ENCODE measurements at regions not wholly inside any gene's neighbourhood (a gene's known extent, or its start where the extent isn't known, plus 50 kb on each side); places are given as distances from the start of the nearest gene placed in this dataset.
A peak's percentile ranks its signal among the peaks of the same experiment; 100 is the strongest.
"Not testable (repeated sequence)": the region's sequence is repeated elsewhere in the genome, so short reads cannot be mapped to it uniquely, and the experiment has no call there.

- no peak for DNase-seq
Measured at GRCh38 chr7:16130111-16131110, 290.9 kb downstream of the CRPPA start.

GRCh38 chr7:16129431-16130110, 291.8 kb downstream of the CRPPA start:
- peak; percentile 37 for DNase-seq

- no peak for DNase-seq
Measured at GRCh38 chr7:16123117-16123770, 298.1 kb downstream of the CRPPA start.

DNA sequence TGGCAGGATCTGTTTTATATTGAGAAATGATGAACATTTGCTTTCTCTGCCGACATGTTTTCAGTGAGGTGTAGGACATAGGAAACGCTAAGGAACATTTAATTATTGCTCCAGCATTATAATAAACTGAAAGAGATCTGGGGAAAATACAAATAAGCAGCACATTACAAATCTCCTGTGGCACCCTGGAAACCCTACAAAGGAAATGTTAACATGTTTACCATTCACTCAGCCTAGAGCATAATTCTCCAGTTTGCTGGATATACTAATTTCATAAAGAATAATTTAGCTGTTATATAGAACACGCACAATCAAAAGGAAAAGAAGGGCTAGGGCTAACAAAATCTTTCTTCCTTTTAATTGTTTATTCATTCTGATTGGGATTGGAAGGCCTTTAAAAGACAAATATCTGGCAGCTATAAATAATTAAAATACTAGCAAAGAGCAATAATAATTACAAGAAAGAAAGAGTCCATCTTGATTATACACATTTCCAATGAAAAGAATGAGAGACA, 299.4 kb downstream of the CRPPA start:
- no peak for DNase-seq

DNA sequence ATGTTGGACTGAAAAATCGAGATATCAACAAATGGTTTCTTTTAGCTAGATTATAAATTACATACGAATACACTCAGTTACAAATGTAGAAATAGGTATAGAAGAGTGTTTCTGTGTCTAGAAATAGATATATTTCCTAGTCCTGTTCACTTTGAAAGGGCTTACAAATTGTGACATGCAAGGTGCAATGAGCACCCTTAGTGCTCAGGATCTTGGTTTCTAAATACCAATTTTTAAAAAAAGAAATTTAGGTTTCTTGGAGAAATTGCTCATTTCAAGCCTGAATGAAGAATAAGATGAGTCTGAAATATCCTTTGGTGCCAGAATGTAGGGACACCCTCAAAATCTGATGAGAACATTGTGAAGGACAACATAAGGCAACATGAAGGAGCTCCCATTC, 306.0 kb downstream of the CRPPA start:
- no peak for DNase-seq

GRCh38 chr7:16114633-16115032, 306.7 kb downstream of the CRPPA start:
- peak; percentile 58 for DNase-seq

DNA sequence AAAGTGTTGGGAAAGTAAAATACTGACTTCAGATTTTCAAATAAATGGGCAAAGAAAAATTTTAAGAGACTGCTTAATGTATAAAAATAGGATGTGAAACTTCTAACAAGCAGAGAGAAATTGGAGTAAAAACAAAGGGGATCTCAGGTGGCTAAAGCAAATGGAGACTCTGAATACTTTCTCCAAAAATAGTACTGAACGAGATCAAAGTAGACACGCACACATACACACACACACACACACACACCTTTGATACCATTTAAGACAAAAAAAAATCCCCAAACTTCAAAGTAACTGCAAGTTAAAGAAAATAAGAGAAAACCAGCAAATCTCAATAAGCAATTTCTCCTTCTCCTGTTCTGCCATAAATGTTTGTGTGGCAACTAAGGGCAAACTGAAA, 307.3 kb downstream of the CRPPA start:
- no peak for DNase-seq

DNA sequence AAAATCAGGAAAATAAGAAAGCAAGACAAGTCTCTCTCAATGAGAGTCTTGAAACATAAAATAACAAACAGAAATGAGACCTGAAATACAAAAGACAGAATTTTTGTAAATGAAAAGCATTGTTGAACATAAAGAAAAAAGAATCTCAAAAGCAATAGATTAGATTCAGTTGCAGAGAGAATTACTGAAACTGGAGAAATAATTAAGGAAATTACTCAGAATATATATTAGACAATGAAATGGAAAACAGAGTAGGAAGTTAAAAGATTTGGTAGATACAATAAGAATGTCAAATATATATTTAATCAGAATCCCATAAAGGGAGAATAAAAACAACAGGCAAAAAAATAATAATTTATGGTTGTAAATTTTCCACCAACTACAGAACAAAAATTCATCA, 308.3 kb downstream of the CRPPA start:
- no peak for DNase-seq

DNA sequence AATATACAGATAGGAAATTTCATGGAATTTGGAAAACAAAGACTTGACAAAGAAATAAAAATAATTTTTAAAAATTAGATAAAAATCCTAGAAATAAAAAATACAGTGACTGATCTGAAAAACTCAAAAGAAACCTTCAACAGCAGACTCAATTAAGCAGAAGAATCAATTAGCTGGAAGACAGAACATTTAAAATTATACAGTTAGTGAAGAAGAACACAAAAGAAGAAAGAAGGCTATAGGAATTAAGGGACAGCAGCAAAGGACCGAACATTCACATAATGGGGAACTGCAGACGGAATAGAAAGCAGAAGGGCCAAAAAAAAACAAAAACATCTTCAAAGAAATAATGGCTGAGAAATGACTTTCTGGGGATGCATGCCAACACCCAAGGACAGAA, 314.5 kb downstream of the CRPPA start:
- no peak for DNase-seq

- DNase-seq = no peak
Measured at GRCh38 chr7:16106300-16106699, 315.0 kb downstream of the CRPPA start.

DNA sequence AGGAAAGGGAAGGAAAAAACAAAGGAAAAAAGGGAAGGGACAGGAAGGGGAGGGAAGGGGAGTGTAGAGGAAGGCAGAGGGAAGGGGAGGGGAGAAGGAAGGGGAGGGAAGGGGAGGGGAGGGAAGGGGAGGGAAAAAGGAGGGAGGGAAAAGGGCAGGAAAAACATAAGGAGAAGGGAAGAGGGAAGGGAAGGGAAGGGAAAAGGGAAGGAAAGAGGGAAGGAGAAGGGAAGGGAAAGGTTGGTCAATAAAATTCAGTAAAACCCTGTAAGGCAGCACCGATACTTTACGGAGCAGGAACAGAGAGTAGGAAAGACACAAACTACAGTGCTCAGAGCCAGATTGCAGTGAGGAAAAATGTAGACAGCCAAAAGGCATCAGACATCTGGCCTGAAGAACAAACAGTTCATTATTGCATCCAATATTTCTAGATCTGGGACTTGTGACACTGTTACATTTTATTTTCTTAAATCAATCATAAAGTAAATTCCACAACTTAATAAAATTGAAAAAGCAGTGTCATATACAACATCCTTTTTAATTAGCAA, 322.0 kb downstream of the CRPPA start:
- DNase-seq = no peak

DNA sequence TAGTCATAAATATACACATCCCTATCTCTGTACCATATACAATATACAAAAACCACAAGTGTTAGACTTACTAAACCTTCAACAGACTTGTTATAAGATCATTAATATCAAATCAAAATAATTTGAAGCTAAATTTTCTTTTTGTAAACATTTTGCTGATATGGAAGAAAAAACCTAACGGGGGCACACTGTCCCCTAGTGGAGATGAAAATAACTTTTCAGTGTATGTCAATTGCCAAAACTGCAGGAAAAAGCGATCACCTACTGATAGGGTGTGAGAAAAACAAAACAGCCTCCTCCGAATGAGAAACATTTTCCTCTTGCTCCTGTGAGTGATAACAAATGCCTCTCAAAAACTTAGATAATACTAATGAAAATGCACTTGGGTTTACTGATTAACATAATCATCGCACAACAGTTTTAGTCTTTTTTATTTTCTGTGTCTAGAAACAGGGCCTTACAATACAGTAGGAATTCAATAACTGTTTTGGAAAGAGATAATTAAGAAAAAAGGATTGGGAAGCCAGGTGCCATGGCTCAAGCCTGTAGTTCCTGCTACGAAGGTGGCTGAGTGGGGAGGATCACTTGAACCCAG, 322.7 kb downstream of the CRPPA start:
- DNase-seq = no peak

DNA sequence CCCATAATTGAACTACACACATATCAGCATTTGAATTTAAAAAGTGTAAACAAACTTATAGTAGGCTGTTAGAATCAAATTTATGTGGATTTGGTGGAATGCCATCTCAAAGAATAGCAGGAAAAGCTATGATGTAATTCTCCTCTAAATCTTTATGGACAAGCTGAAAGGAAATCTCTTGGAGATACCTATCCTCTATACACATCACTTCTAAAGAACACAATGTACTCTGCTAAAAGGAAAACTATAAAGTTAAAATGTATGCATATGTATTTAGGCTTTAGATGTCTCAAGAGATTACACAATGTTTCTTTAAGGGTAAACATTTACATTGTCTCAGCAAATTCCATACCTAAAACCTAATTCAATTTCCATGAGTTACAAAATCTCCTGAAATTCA, 323.3 kb downstream of the CRPPA start:
- no peak for DNase-seq

GRCh38 chr7:16095171-16095950, 326.0 kb downstream of the CRPPA start:
- DNase-seq = no peak

DNA sequence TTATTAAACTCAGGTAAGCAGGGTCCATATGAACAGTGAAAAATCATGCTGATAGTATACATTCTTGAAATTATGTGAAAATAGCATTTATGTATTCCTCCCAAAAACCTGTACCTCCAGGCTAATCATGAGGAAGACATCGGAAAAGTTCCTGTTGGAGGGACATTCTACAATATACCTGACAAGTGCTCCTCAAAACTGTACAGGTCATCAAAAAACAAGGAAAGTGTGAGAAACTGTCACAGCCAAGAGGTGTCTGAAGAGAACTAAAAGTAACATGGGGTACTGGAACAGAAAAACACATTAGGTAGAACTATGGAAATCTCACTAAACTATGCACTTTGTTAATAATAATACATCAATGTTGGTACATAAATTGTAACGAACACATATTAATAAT, 326.7 kb downstream of the CRPPA start:
- DNase-seq = no peak

GRCh38 chr7:16092711-16093110, 328.6 kb downstream of the CRPPA start:
- DNase-seq = no peak

- DNase-seq = no peak
Measured at GRCh38 chr7:16091701-16092310, 329.5 kb downstream of the CRPPA start.

- DNase-seq = no peak
Measured at GRCh38 chr7:16089801-16090200, 331.5 kb downstream of the CRPPA start.

DNA sequence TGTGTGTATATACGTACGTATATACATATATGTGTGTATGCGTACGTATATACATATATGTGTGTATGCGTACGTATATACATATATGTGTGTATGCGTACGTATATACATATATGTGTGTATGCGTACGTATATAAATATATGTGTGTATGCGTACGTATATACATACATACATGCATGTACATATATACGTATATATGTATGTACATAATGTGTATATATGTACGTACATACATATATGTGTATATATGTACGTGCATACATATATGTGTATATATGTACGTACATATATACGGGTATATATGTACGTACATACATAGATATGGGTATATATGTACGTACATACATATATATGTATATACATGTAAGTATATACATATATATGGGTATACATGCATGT, 332.1 kb downstream of the CRPPA start:
- DNase-seq = no peak

- no peak for DNase-seq
Measured at GRCh38 chr7:16086743-16087142, 334.6 kb downstream of the CRPPA start.

DNA sequence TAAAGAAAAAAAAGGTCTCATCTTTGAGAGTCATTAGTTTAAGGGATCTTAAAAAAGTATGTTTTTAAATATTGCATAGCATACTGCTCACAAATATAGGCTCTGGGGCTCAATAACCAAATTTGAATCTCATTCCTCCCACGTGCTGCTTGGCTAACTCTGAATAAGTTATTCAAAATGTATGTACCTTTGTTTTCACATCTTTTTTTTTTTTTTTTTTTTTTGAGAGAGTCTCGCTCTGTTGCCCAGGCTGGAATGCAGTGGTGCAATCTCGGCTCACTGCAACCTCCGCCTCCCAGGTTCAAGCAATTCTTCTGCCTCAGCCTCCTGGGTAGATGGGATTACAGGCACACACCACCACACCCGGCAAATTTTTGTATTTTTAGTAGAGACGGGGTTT, 335.6 kb downstream of the CRPPA start:
- not testable (repeated sequence) for DNase-seq

Measured in NCI-H1105 treated with DMSO at 0.1 percent for 48 hours (cell line).